Esophagus squamous epithelium (tissue), 5 donors: ENCODE measurements at regions not wholly inside any gene's neighbourhood (a gene's known extent, or its start where the extent isn't known, plus 50 kb on each side); places are given as distances from the start of the nearest gene placed in this dataset.

Experiments
- DNase-seq: peaks from one replicate; lab custom pipeline; 2025; lab: John Stamatoyannopoulos, UW
- H3K27ac ChIP-seq, 4 donors: fragments of 200-600 bp; sonication (generic); one replicate each; pipeline ENCODE4 v1.5.1; 2016 to 2019; ENCODE audit warnings: mild to moderate bottlenecking in 1 of 4
- H3K27me3 ChIP-seq, 4 donors: fragments of 200-600 bp; sonication (generic); 1 replicate in 3 of 4; 2 replicates in 1 of 4; pipeline versions ENCODE4 v1.5.1 to v1.6.0; 2017 to 2021; ENCODE audit warnings: antibody characterized with exemption in 1 of 4
- H3K36me3 ChIP-seq, 3 donors: fragments of 200-600 bp; sonication (generic); one replicate each; pipeline ENCODE4 v1.5.1; 2016 to 2019
- H3K4me1 ChIP-seq, 3 donors: fragments of 200-600 bp; sonication (generic); one replicate each; pipeline ENCODE4 v1.5.1; 2017 to 2019
- H3K4me3 ChIP-seq, 4 donors: fragments of 200-600 bp; sonication (generic); 1 replicate in 3 of 4; 2 replicates in 1 of 4; pipeline ENCODE4 v1.5.1; 2016 to 2019; ENCODE audit warnings: mild to moderate bottlenecking in 2 of 4, moderate library complexity in 1 of 4
- H3K9me3 ChIP-seq, 3 donors: fragments of 200-600 bp; sonication (generic); one replicate each; pipeline ENCODE4 v1.5.1; 2016 to 2019
- CTCF ChIP-seq, 6 experiments: fragments of 450-650 bp in 4 of 6; fragments of 200-600 bp in 2 of 6; sonication (generic) in 2 of 6; IDR thresholded peaks; one replicate each; pipeline ENCODE4 v1.5.1; 2016 to 2019; ENCODE audit warnings: antibody characterized with exemption in 6 of 6, mild to moderate bottlenecking in 4 of 6, moderate library complexity in 4 of 6
- POLR2A ChIP-seq, 4 donors: fragments of 450-650 bp; IDR thresholded peaks; one replicate each; pipeline ENCODE4 v1.6.1; 2017; ENCODE audit warnings: antibody characterized with exemption in 4 of 4, mild to moderate bottlenecking in 4 of 4, moderate library complexity in 3 of 4
- WGBS, 2 donors: methylation state at CpG; one replicate each; pipeline ENCODE4 v1.1.5; 2018; 5-methylcytosine and 5-hydroxymethylcytosine counted together
- intact Hi-C: fragments of 100-400 bp; cut with DNase I; formaldehyde crosslinking; loops from one replicate; pipeline ENCODE4 v1.15.0; 2022
- donor health status: DM: yes; HTN: yes; CAD: no.

- no peak overlapping the region for H3K4me3 ChIP-seq
- intact Hi-C loops = no loop called here
- no peak overlapping the region for H3K27ac ChIP-seq
These were observed 251.1 kb upstream of the CMC1 start for GRCh38 chr3:27990324-27990723.

GRCh38 chr3:27990837-27991236 is 250.6 kb upstream of the CMC1 start:
- TF ChIP-seq CTCF (IDR thresholded peaks at IDR 0.05) = no peak
- H3K27me3 ChIP-seq = no peaks in the 10 kb centered on the region
- no peak for DNase-seq

More at GRCh38 chr3:27990324-27990723, 251.1 kb upstream of the CMC1 start:
- no peak for TF ChIP-seq CTCF (IDR thresholded peaks at IDR 0.05)
- no peak for TF ChIP-seq POLR2A (IDR thresholded peaks at IDR 0.05)
- no peaks in the 10 kb centered on the region for H3K4me1 ChIP-seq
- no peaks in the 10 kb centered on the region for H3K9me3 ChIP-seq
- no peaks in the 10 kb centered on the region for H3K27me3 ChIP-seq
- H3K36me3 ChIP-seq = no peaks in the 10 kb centered on the region
- DNase-seq = no peak

GRCh38 chr3:27993051-27993450 is 248.4 kb upstream of the CMC1 start:
- DNase-seq = no peak
- no peaks in the 10 kb centered on the region for H3K36me3 ChIP-seq
- TF ChIP-seq POLR2A (IDR thresholded peaks at IDR 0.05) (no peak), CTCF (IDR thresholded peaks at IDR 0.05) (no peak)
- H3K27ac ChIP-seq = no peak overlapping the region
- intact Hi-C loops = no loop called here
- no peaks in the 10 kb centered on the region for H3K9me3 ChIP-seq
- H3K4me1 ChIP-seq = no peaks in the 10 kb centered on the region
- H3K4me3 ChIP-seq = no peak overlapping the region
- WGBS, 2 donors = 43 to 50% methylated on average over 1 to 2 of the region's 2 CpGs
- no peaks in the 10 kb centered on the region for H3K27me3 ChIP-seq

More at GRCh38 chr3:27990837-27991236, 250.6 kb upstream of the CMC1 start:
- no peaks in the 10 kb centered on the region for H3K9me3 ChIP-seq
- H3K27ac ChIP-seq = no peak overlapping the region
- no peaks in the 10 kb centered on the region for H3K36me3 ChIP-seq
- intact Hi-C loops = no loop called here
- no peak overlapping the region for H3K4me3 ChIP-seq
- H3K4me1 ChIP-seq = no peaks in the 10 kb centered on the region

GRCh38 chr3:28000608-28001007 is 240.8 kb upstream of the CMC1 start:
- H3K4me3 ChIP-seq = no peak overlapping the region
- H3K4me1 ChIP-seq = no peaks in the 10 kb centered on the region
- H3K9me3 ChIP-seq = peaks cover 0 to 11% (median 0%) of the 10 kb centered on the region in 3 donors
- no peaks in the 10 kb centered on the region for H3K27me3 ChIP-seq
- DNase-seq = no peak
- no peak overlapping the region for H3K27ac ChIP-seq
- no peak for TF ChIP-seq POLR2A (IDR thresholded peaks at IDR 0.05)
- TF ChIP-seq CTCF (IDR thresholded peaks at IDR 0.05) = no peak
- WGBS, 2 donors = 91 to 93% methylated on average over 3 of the region's 3 CpGs
- intact Hi-C loops = no loop called here
- H3K36me3 ChIP-seq = no peaks in the 10 kb centered on the region

GRCh38 chr3:28008235-28008634 is 233.2 kb upstream of the CMC1 start:
- no peak overlapping the region for H3K4me3 ChIP-seq
- intact Hi-C loops = no loop called here
- H3K4me1 ChIP-seq = no peaks in the 10 kb centered on the region
- H3K9me3 ChIP-seq = peaks cover 0 to 7% (median 0%) of the 10 kb centered on the region in 3 donors
- no peak overlapping the region for H3K27ac ChIP-seq
- WGBS, 2 donors = 71 to 74% methylated on average over 6 of the region's 6 CpGs
- H3K27me3 ChIP-seq = no peaks in the 10 kb centered on the region
- DNase-seq = no peak
- TF ChIP-seq CTCF (IDR thresholded peaks at IDR 0.05) (no peak), POLR2A (IDR thresholded peaks at IDR 0.05) (no peak)
- H3K36me3 ChIP-seq = no peaks in the 10 kb centered on the region
